Adrenal gland (tissue), 9 donors: ENCODE measurements at regions not wholly inside any gene's neighbourhood (a gene's known extent, or its start where the extent isn't known, plus 50 kb on each side); places are given as distances from the start of the nearest gene placed in this dataset.

Source experiments
- DNase-seq, 7 donors: peaks; one replicate each; pipeline ENCODE4 v3.0.0-alpha.2; 2019 to 2020
- H3K27ac ChIP-seq, 5 donors: fragments of 200-600 bp; sonication (generic) in 4 of 5; 1 replicate in 3 of 5; 2 replicates in 2 of 5; pipeline versions ENCODE4 v1.5.1 to v1.8.0; 2016 to 2020; ENCODE audit warnings: mild to moderate bottlenecking in 1 of 5
- H3K27me3 ChIP-seq: fragments of 200-600 bp; 2 replicates; pipeline ENCODE4 v1.8.0; 2021
- H3K36me3 ChIP-seq, 2 donors: fragments of 200-600 bp; replicated peaks in 1 of 2; 1 replicate in 1 of 2; 2 replicates in 1 of 2; pipeline versions ENCODE4 v1.5.1 to v1.8.0; 2018 to 2022
- H3K4me1 ChIP-seq, 2 donors: fragments of 200-600 bp; replicated peaks in 1 of 2; 1 replicate in 1 of 2; 2 replicates in 1 of 2; pipeline versions ENCODE4 v1.5.1 to v1.8.0; 2018 to 2021
- H3K4me3 ChIP-seq, 4 donors: fragments of 200-600 bp; sonication (generic) in 3 of 4; one replicate each; pipeline ENCODE4 v1.5.1; 2016 to 2018
- H3K9me3 ChIP-seq, 3 donors: fragments of 200-600 bp; sonication (generic) in 1 of 3; replicated peaks in 1 of 3; 1 replicate in 2 of 3; 2 replicates in 1 of 3; pipeline versions ENCODE4 v1.5.1 to v1.8.0; 2016 to 2021
- POLR2A ChIP-seq, 2 donors: fragments of 450-650 bp; IDR thresholded peaks; one replicate each; pipeline ENCODE4 v1.6.1; 2017; ENCODE audit warnings: antibody characterized with exemption in 2 of 2, mild to moderate bottlenecking in 2 of 2, moderate library complexity in 1 of 2
- WGBS, 4 donors: extraction: QIAGEN DNeasy Blood & Tissue Kit in 2 of 4; methylation state at CpG; one replicate each; pipeline versions ENCODE4 v1.1.5 to v1.1.7; 2013 to 2017; 5-methylcytosine and 5-hydroxymethylcytosine counted together
- intact Hi-C, 2 donors: fragments of 100-400 bp; cut with DNase I; formaldehyde crosslinking; loops; one replicate each; pipeline versions ENCODE4 v1.14.1 to v1.15.0; 2022 to 2023
- TF ChIP-seq, protein P1 (sequence below), 6 experiments: fragments of 450-650 bp in 4 of 6; fragments of 200-600 bp in 2 of 6; sonication (generic) in 1 of 6; IDR thresholded peaks; 1 replicate in 5 of 6; 2 replicates in 1 of 6; pipeline versions ENCODE4 v1.5.1 to v1.8.0; 2016 to 2021; ENCODE audit warnings: antibody characterized with exemption in 6 of 6, mild to moderate bottlenecking in 2 of 6, moderate library complexity in 1 of 6
- donor health status: healthy with polysubstance abuse.
- donor health status: Bipolar disorder and iron deficiency.
- donor health status: DM: yes; HTN: yes; CAD: no.
- donor health status: DM: no; HTN: no; CAD: no.
- donor health status: DM: no; HTN: no; CAD: no.

DNA sequence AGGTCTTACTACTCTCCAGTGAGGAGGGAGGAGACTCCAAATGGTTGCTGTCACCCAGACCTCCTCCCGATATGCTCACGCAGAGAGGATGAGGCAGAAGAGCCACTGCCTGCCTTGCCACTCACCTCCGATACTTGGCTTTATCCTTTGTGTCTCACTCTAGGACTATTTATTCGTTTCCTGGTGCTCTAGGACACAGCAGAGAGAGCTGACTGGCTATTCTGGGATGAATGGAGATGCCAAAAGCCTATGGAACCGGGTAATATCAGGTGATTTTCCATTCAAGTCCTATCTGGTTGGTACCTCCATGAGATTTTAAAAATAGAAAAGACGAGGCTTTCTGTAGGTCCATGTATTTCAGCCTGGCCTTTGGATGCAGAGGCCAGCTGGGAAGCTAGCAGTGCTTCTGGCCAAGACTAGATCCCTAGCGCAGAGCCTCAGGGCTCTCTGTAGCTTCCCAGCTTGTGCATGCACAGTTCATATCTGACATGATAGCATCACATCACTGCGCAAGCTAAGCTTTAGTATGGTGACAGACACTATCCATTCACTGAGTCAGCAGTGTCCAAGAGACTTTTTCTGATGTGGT lies 239.0 kb upstream of the ANKRD30A start:
- Histone ChIP-seq H3K36me3 (no peaks in the 10 kb centered on the region), H3K4me1 (no peaks in the 10 kb centered on the region), H3K4me3 (no peak overlapping the region), H3K27me3 (no peaks in the 10 kb centered on the region), H3K27ac (no peak overlapping the region), H3K9me3 (no peaks in the 10 kb centered on the region)
- WGBS, 4 donors, result 79 to 88% (median 84%) methylated on average over 8 of the region's 8 CpGs
- TF ChIP-seq, protein P1, sequence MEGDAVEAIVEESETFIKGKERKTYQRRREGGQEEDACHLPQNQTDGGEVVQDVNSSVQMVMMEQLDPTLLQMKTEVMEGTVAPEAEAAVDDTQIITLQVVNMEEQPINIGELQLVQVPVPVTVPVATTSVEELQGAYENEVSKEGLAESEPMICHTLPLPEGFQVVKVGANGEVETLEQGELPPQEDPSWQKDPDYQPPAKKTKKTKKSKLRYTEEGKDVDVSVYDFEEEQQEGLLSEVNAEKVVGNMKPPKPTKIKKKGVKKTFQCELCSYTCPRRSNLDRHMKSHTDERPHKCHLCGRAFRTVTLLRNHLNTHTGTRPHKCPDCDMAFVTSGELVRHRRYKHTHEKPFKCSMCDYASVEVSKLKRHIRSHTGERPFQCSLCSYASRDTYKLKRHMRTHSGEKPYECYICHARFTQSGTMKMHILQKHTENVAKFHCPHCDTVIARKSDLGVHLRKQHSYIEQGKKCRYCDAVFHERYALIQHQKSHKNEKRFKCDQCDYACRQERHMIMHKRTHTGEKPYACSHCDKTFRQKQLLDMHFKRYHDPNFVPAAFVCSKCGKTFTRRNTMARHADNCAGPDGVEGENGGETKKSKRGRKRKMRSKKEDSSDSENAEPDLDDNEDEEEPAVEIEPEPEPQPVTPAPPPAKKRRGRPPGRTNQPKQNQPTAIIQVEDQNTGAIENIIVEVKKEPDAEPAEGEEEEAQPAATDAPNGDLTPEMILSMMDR (IDR thresholded peaks at IDR 0.05), result no peak
- no peak for TF ChIP-seq POLR2A (IDR thresholded peaks at IDR 0.05)
- no peak for DNase-seq
- intact Hi-C loops, result loop anchor here in 1 of 2 donors (10.0 kb wide), 1 partner anchor 1252 kb away; no protein-coding TSS in a partner anchor

DNA sequence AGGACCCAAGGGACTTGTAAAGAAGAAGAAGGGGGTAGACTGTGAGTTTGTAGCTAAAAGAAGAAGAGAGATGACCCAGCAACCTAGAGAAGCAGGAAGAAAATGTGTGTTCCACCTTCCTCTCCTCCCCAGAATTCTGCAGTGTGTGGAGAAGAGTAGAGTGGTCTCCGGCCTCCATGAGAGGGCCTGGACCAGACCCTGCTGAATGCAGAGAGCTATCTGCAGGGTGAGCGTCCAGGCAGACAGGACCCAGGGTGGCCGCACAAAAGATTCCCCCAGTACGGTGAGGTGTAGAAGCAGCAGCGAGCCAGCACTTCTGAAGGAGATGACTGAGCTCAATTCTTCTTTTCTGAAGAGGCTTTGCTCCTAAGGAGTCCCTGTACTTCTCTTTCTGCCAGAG lies 239.7 kb upstream of the ANKRD30A start:
- Histone ChIP-seq H3K4me3 (no peak overlapping the region), H3K27ac (no peak overlapping the region), H3K9me3 (no peaks in the 10 kb centered on the region), H3K36me3 (no peaks in the 10 kb centered on the region), H3K4me1 (no peaks in the 10 kb centered on the region), H3K27me3 (no peaks in the 10 kb centered on the region)
- TF ChIP-seq, protein P1 (IDR thresholded peaks at IDR 0.05), result no peak
- TF ChIP-seq POLR2A (IDR thresholded peaks at IDR 0.05), result no peak
- WGBS, 4 donors, result 82 to 89% (median 85%) methylated on average over 3 to 5 of the region's 5 CpGs
- intact Hi-C loops, result loop anchor here in 1 of 2 donors (10.0 kb wide), 1 partner anchor 1251 kb away; no protein-coding TSS in a partner anchor
- no peak for DNase-seq

DNA sequence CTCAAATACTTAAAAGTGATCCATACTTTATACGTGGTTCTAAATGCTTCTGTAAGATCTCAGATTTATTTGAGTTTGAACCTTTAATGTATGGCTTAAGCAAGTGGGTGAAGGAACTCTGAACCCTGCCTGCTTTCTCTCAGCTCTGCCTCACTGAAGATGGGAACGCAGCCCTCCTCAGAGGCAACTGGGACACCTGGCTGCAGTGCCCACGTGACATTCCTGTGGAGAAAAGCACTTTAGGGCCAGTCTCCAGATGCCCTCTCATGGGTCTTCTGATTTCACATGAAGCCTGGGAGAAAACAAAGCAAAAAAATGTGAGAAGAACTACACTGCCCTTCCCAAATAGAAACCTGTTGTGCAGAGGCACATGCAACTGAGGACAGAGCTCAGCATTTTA lies 242.6 kb upstream of the ANKRD30A start:
- Histone ChIP-seq H3K4me1 (no peaks in the 10 kb centered on the region), H3K36me3 (no peaks in the 10 kb centered on the region), H3K27me3 (no peaks in the 10 kb centered on the region), H3K4me3 (no peak overlapping the region), H3K9me3 (no peaks in the 10 kb centered on the region), H3K27ac (no peak overlapping the region)
- intact Hi-C loops, result loop anchor here in 1 of 2 donors (10.0 kb wide), 1 partner anchor 1248 kb away; no protein-coding TSS in a partner anchor
- WGBS, 4 donors, result 69 to 76% (median 71%) methylated on average over 3 of the region's 3 CpGs
- TF ChIP-seq, protein P1 (IDR thresholded peaks at IDR 0.05), result no peak
- no peak for TF ChIP-seq POLR2A (IDR thresholded peaks at IDR 0.05)
- no peak for DNase-seq

DNA sequence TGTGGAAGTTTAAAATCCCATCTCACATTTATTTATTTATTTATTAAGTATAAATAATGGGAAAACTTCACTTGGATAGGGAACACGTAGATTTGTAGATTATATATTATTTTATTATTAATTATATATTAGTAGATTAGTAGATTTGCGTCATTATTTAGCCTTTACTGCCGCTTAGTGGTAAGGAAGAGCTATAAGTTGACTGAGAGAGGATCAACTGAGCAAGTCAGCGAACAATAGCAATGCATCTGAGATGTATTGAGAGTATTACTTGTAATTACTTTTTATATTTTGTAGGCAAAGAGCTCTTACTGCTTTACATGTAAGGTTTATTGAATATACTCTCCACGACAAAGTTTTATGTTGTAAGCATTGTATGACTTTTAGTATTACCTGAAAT lies 244.5 kb upstream of the ANKRD30A start:
- Histone ChIP-seq H3K4me3 (no peak overlapping the region), H3K36me3 (no peaks in the 10 kb centered on the region), H3K27me3 (no peaks in the 10 kb centered on the region), H3K27ac (no peak overlapping the region), H3K4me1 (no peaks in the 10 kb centered on the region), H3K9me3 (no peaks in the 10 kb centered on the region)
- 6 to 10% (median 8%) methylated on average over 5 of the region's 5 CpGs for WGBS, 4 donors
- no peak for DNase-seq
- no peak for TF ChIP-seq POLR2A (IDR thresholded peaks at IDR 0.05)
- TF ChIP-seq, protein P1 (IDR thresholded peaks at IDR 0.05), result peak in 5 of 6 experiments; percentile 13 to 39 (median 25)
- intact Hi-C loops, result loop anchor here in 1 of 2 donors (10.0 kb wide), 1 partner anchor 1246 kb away; no protein-coding TSS in a partner anchor
